ENCODE measurements at regions not wholly inside any gene's neighbourhood (a gene's known extent, or its start where the extent isn't known, plus 50 kb on each side); places are given as distances from the start of the nearest gene placed in this dataset.

GRCh38 chr11:128354476-128354875 is 232.9 kb downstream of the ETS1 start (continued):
- TF ChIP-seq USF1 (IDR thresholded peaks at IDR 0.05; ENCODE audit: borderline replicate concordance, low read depth): no peak

GRCh38 chr11:128351168-128351567 is 236.2 kb downstream of the ETS1 start:
- Histone ChIP-seq H3K4me3 (ENCODE audit: low read depth in 2 of 2, low read length in 1 of 2) (no peak overlapping the region), H3F3A (replicated peaks; ENCODE audit: insufficient read depth) (no peaks in the 10 kb centered on the region), H3K4me1 (ENCODE audit: control insufficient read depth in 1 of 2, insufficient read depth in 2 of 2, low read depth in 1 of 2, low read length in 1 of 2) (no peaks in the 10 kb centered on the region; a peak in 2 of 4 replicates), H3K9me3 (no peaks in the 10 kb centered on the region), H3K9ac (no peak overlapping the region), H3K9me2 (no peaks in the 10 kb centered on the region), H3K27me3 (ENCODE audit: insufficient read depth) (no peaks in the 10 kb centered on the region), H4K20me1 (ENCODE audit: insufficient read depth) (no peaks in the 10 kb centered on the region), H2AFZ (ENCODE audit: low read depth) (no peak overlapping the region), H3K79me2 (ENCODE audit: insufficient read depth) (no peaks in the 10 kb centered on the region), H3K4me2 (no peak overlapping the region), H3K27ac (ENCODE audit: low read depth in 2 of 2, low read length in 1 of 2) (no peak overlapping the region), H3K36me3 (replicated peaks in 1 of 2; ENCODE audit: control insufficient read depth in 1 of 2, insufficient read depth in 2 of 2, low read length in 1 of 2) (no peaks in the 10 kb centered on the region)
- CTCF ChIA-PET: interaction anchor here (1.6 kb wide), 1 partner anchor 42 kb away, joined by 3 read pairs; no protein-coding TSS in a partner anchor
- TF ChIP-seq SMC3 (IDR thresholded peaks at IDR 0.05; ENCODE audit: low read depth, low read length) (no peak), RXRA (IDR thresholded peaks at IDR 0.05; ENCODE audit: borderline replicate concordance, low read depth) (no peak), FOSL2 (IDR thresholded peaks at IDR 0.05; ENCODE audit: borderline replicate concordance, low read depth) (no peak), USF2 (IDR thresholded peaks at IDR 0.05; ENCODE audit: borderline replicate concordance, low read depth, low read length) (no peak), IRF3 (IDR thresholded peaks at IDR 0.05; ENCODE audit: low read depth, low read length) (no peak), TEAD4 (IDR thresholded peaks at IDR 0.05; ENCODE audit: borderline replicate concordance, insufficient read depth) (no peak), NRF1 (IDR thresholded peaks at IDR 0.05; ENCODE audit: low read depth, low read length) (no peak), YY1 (IDR thresholded peaks at IDR 0.05; ENCODE audit: low read depth) (no peak), EZH2phosphoT487 (IDR thresholded peaks at IDR 0.05; ENCODE audit: borderline replicate concordance, low read depth) (no peak), CTCF (IDR thresholded peaks at IDR 0.05) (no peak), FOXJ3 (CRISPR knock-in tag; IDR thresholded peaks at IDR 0.05) (no peak), RFX5 (IDR thresholded peaks at IDR 0.05; ENCODE audit: low read length) (no peak), TCF12 (IDR thresholded peaks at IDR 0.05) (no peak), CHD2 (IDR thresholded peaks at IDR 0.05; ENCODE audit: low read length, partially characterized antibody) (no peak)
- POLR2A ChIA-PET: no interaction called here
- 82% methylated on average over 6 of the region's 6 CpGs for WGBS (ENCODE audit: low lambda C conversion rate)
- no peak for DNase-seq

Data from SK-N-SH (cell line).